IMR-90 (cell line): ENCODE measurements at regions not wholly inside any gene's neighbourhood (a gene's known extent, or its start where the extent isn't known, plus 50 kb on each side); places are given as distances from the start of the nearest gene placed in this dataset.

Experiments used
- ATAC-seq: fragments of 200-7000 bp; cut with Tn5 transposase; 2 replicates; pipeline ENCODE4 v1.9.1; 2020; ENCODE audit warnings: low read depth, mild to moderate bottlenecking, moderate library complexity
- BruUV-seq: library from RNA; stranded (reverse); fragments of 400-500 nt; replicated peaks from 2 replicates; lab custom pipeline; 2021; lab: Mats Ljungman, UMichigan
- CTCF ChIA-PET: fragments of 300-600 bp; formaldehyde crosslinking; extraction: SDS; loops from one replicate; lab custom pipeline; 2021; ENCODE audit warnings: antibody characterized with exemption; lab: Yijun Ruan, JAX
- POLR2A ChIA-PET: fragments of 300-600 bp; sonication (Branson Sonifier 250); formaldehyde crosslinking; loops from one replicate; lab custom pipeline; 2022; ENCODE audit warnings: antibody characterized with exemption; ENCODE audit not compliant: unreplicated experiment; lab: Charles Lee
- DNase-seq: peaks from one replicate; pipeline ENCODE4 v3.0.0; 2013
- H2AFZ ChIP-seq: replicated peaks from 2 replicates; pipeline ENCODE3; 2013; ENCODE audit warnings: low read length, mild to moderate bottlenecking; ENCODE audit not compliant: poor library complexity
- H2AK5ac ChIP-seq: 2 replicates; pipeline ENCODE4 v1.6.1; 2013; ENCODE audit warnings: low read depth, low read length, inconsistent platforms
- H2AK9ac ChIP-seq: replicated peaks from 2 replicates; pipeline ENCODE3; 2013; ENCODE audit warnings: mild to moderate bottlenecking, low read depth, low read length, moderate library complexity; ENCODE audit not compliant: poor library complexity
- H2BK120ac ChIP-seq: 2 replicates; pipeline ENCODE4 v1.6.1; 2013; ENCODE audit warnings: low read depth, low read length, inconsistent platforms
- H2BK15ac ChIP-seq: 3 replicates; pipeline ENCODE4 v1.6.1; 2013; ENCODE audit warnings: low read depth, low read length, inconsistent platforms
- H2BK20ac ChIP-seq: 2 replicates; pipeline ENCODE4 v1.6.1; 2013; ENCODE audit warnings: low read depth, mild to moderate bottlenecking, inconsistent platforms, low read length, moderate library complexity
- H2BK5ac ChIP-seq: 2 replicates; pipeline ENCODE4 v1.6.1; 2013; ENCODE audit warnings: mild to moderate bottlenecking, low read depth, low read length, inconsistent platforms; ENCODE audit not compliant: poor library complexity, severe bottlenecking
- H3K14ac ChIP-seq: replicated peaks from 2 replicates; pipeline ENCODE4 v1.6.1; 2013; ENCODE audit warnings: low read depth, low read length, inconsistent platforms
- H3K18ac ChIP-seq: 2 replicates; pipeline ENCODE4 v1.6.1; 2013; ENCODE audit warnings: low read depth, low read length, control low read depth
- H3K23ac ChIP-seq: 2 replicates; pipeline ENCODE4 v1.6.1; 2013; ENCODE audit warnings: low read depth, low read length, inconsistent platforms
- H3K27ac ChIP-seq: 2 replicates; pipeline ENCODE4 v1.5.1; 2013; ENCODE audit warnings: mild to moderate bottlenecking, control low read depth, low read length; ENCODE audit not compliant: insufficient read depth
- H3K27me3 ChIP-seq: 2 replicates; pipeline ENCODE4 v1.6.1; 2013; ENCODE audit warnings: low read length; ENCODE audit not compliant: control insufficient read depth, insufficient read depth
- H3K36me3 ChIP-seq: 2 replicates; pipeline ENCODE4 v1.6.1; 2013; ENCODE audit warnings: low read length, mixed read lengths; ENCODE audit not compliant: control insufficient read depth, insufficient read depth
- H3K4ac ChIP-seq: 2 replicates; pipeline ENCODE4 v1.6.1; 2013; ENCODE audit warnings: low read depth, low read length, inconsistent platforms
- H3K4me1 ChIP-seq: 2 replicates; pipeline ENCODE4 v1.6.1; 2013; ENCODE audit warnings: low read length, mixed read lengths; ENCODE audit not compliant: control insufficient read depth, insufficient read depth
- H3K4me2 ChIP-seq: 2 replicates; pipeline ENCODE4 v1.6.1; 2013; ENCODE audit warnings: low read depth, mild to moderate bottlenecking, control low read depth, low read length, moderate library complexity
- H3K4me3 ChIP-seq: 2 replicates; pipeline ENCODE4 v1.5.1; 2013; ENCODE audit warnings: low read depth, mild to moderate bottlenecking, control low read depth, low read length, moderate library complexity; ENCODE audit not compliant: insufficient read depth
- H3K56ac ChIP-seq: 2 replicates; pipeline ENCODE4 v1.6.1; 2013; ENCODE audit warnings: low read length, inconsistent platforms; ENCODE audit not compliant: insufficient read depth; ENCODE audit errors: extremely low read depth
- H3K79me1 ChIP-seq, 2 experiments: 2 replicates each; pipeline ENCODE4 v1.6.1; 2013; ENCODE audit warnings: low read length in 2 of 2, inconsistent platforms in 1 of 2, low read depth in 1 of 2
- H3K9ac ChIP-seq: 2 replicates; pipeline ENCODE4 v1.6.1; 2013; ENCODE audit warnings: low read depth, low read length, control low read depth
- H3K9me1 ChIP-seq: 2 replicates; pipeline ENCODE4 v1.6.1; 2013; ENCODE audit warnings: low read length, inconsistent platforms; ENCODE audit not compliant: insufficient read depth
- H3K9me3 ChIP-seq: 2 replicates; pipeline ENCODE4 v1.6.1; 2013; ENCODE audit warnings: low read length; ENCODE audit not compliant: control insufficient read depth, insufficient read depth
- H4K20me1 ChIP-seq: 2 replicates; pipeline ENCODE4 v1.6.1; 2013; ENCODE audit warnings: low read length, inconsistent platforms; ENCODE audit not compliant: insufficient read depth
- H4K5ac ChIP-seq: 2 replicates; pipeline ENCODE4 v1.6.1; 2013; ENCODE audit warnings: mild to moderate bottlenecking, low read depth, low read length, control low read depth
- H4K8ac ChIP-seq, 2 experiments: 2 replicates each; pipeline ENCODE4 v1.6.1; 2013; ENCODE audit warnings: low read depth in 2 of 2, low read length in 2 of 2, control low read depth in 1 of 2, inconsistent platforms in 1 of 2
- H4K91ac ChIP-seq: 2 replicates; pipeline ENCODE4 v1.6.1; 2013; ENCODE audit warnings: low read depth, low read length, inconsistent platforms; ENCODE audit not compliant: insufficient read depth
- CEBPB ChIP-seq: IDR thresholded peaks from 2 replicates; pipeline ENCODE4 v1.6.1; 2012; ENCODE audit warnings: low read depth, low read length, improper control_type of control experiment
- CTCF ChIP-seq: conservative IDR thresholded peaks from 2 replicates; pipeline ENCODE4 v1.5.1; 2012; ENCODE audit warnings: mild to moderate bottlenecking, low read depth, low read length, improper control_type of control experiment
- ELK1 ChIP-seq: fragments of 150-350 bp; IDR thresholded peaks from 2 replicates; pipeline ENCODE4 v1.6.1; 2016; ENCODE audit warnings: low read depth, mild to moderate bottlenecking, low read length, moderate library complexity, borderline replicate concordance
- FOS ChIP-seq: fragments of 150-350 bp; IDR thresholded peaks from 2 replicates; pipeline ENCODE4 v1.6.1; 2016; ENCODE audit warnings: low read depth, low read length
- MAFK ChIP-seq: IDR thresholded peaks from 2 replicates; pipeline ENCODE4 v1.6.1; 2012; ENCODE audit warnings: low read depth, low read length, improper control_type of control experiment
- MAZ ChIP-seq: IDR thresholded peaks from 2 replicates; pipeline ENCODE4 v1.6.1; 2012; ENCODE audit warnings: low read depth, mild to moderate bottlenecking, low read length, improper control_type of control experiment, moderate library complexity, borderline replicate concordance
- MXI1 ChIP-seq: IDR thresholded peaks from 2 replicates; pipeline ENCODE4 v1.6.1; 2012; ENCODE audit warnings: low read depth, mild to moderate bottlenecking, low read length, moderate library complexity, borderline replicate concordance
- RAD21 ChIP-seq: IDR thresholded peaks from 2 replicates; pipeline ENCODE4 v1.6.1; 2012; ENCODE audit warnings: low read length, improper control_type of control experiment
- RCOR1 ChIP-seq: IDR thresholded peaks from 2 replicates; pipeline ENCODE4 v1.6.1; 2012; ENCODE audit warnings: mild to moderate bottlenecking, low read length, improper control_type of control experiment; ENCODE audit not compliant: insufficient replicate concordance
- RFX5 ChIP-seq: IDR thresholded peaks from 2 replicates; pipeline ENCODE4 v1.8.0; 2012; ENCODE audit warnings: low read depth, mild to moderate bottlenecking, low read length, moderate library complexity
- USF2 ChIP-seq: fragments of 150-350 bp; IDR thresholded peaks from 2 replicates; pipeline ENCODE4 v1.6.1; 2017; ENCODE audit warnings: mild to moderate bottlenecking, antibody characterized with exemption, low read length, low read depth
- WGBS, 2 experiments: methylation state at CpG; one replicate each; pipeline versions ENCODE4 v1.1.5 to v1.1.7; 2013; ENCODE audit warnings: missing lambda C conversion rate in 2 of 2; ENCODE audit not compliant: insufficient read length in 1 of 2; ENCODE audit errors: extremely low coverage in 2 of 2; 5-methylcytosine and 5-hydroxymethylcytosine counted together
- dilution Hi-C: fragments of 300-500 bp; cut with HindIII; formaldehyde crosslinking; loops from one replicate; pipeline ENCODE4 v1.14.3; 2018; ENCODE audit warnings: low sequenced_read_pairs; ENCODE audit not compliant: unreplicated experiment
- in situ Hi-C: fragments of 300-500 bp; cut with MboI; formaldehyde crosslinking; loops from 3 replicates; pipeline ENCODE4 v1.14.3; 2019; ENCODE audit warnings: low sequenced_read_pairs, inconsistent platforms, mixed read lengths
- intact Hi-C: fragments of 100-400 bp; cut with micrococcal nuclease; formaldehyde crosslinking; loops from 2 replicates; pipeline ENCODE4 v1.10.0; 2022

- no peak overlapping the region for H3K4me2 ChIP-seq
- no peak overlapping the region for H3K9ac ChIP-seq
- no peak overlapping the region for H2AK9ac ChIP-seq
- H3K4ac ChIP-seq, result no peak overlapping the region
- no CpG with 5 or more reads among the region's 9 CpGs for WGBS, 2 experiments
- POLR2A ChIA-PET, result no interaction called here
- H4K8ac ChIP-seq, result no peak overlapping the region
- CTCF ChIA-PET, result no interaction called here
- H3K23ac ChIP-seq, result no peak overlapping the region
- H3K9me3 ChIP-seq, result peaks cover 43% of the 10 kb centered on the region
- no peak overlapping the region for H2AFZ ChIP-seq
- intact Hi-C loops (no loop called here), dilution Hi-C loops (no loop called here), in situ Hi-C loops (loop anchor here (25.0 kb wide), 2 partner anchors 95 to 270 kb away; no protein-coding TSS in a partner anchor)
- ATAC-seq, result no peak
- H2BK5ac ChIP-seq, result no peak overlapping the region
- H2BK20ac ChIP-seq, result no peak overlapping the region
- H3K79me1 ChIP-seq, result no peaks in the 10 kb centered on the region
- no peak overlapping the region for H3K4me3 ChIP-seq
- no peaks in the 10 kb centered on the region for H4K20me1 ChIP-seq
- H4K5ac ChIP-seq, result no peak overlapping the region
- H2AK5ac ChIP-seq, result no peak overlapping the region
- no peak overlapping the region for H2BK120ac ChIP-seq
- no peaks in the 10 kb centered on the region for H3K4me1 ChIP-seq
- H3K18ac ChIP-seq, result no peak overlapping the region
- H2BK15ac ChIP-seq, result no peak overlapping the region
- no peak overlapping the region for H3K56ac ChIP-seq
- DNase-seq, result no peak
- no TSS peak for BruUV-seq
- H4K91ac ChIP-seq, result no peak overlapping the region
- TF ChIP-seq CTCF (no peak), MXI1 (no peak), RCOR1 (no peak), RFX5 (no peak), FOS (no peak), MAZ (no peak), CEBPB (no peak), USF2 (no peak), ELK1 (no peak), RAD21 (no peak), MAFK (no peak)
- no peak overlapping the region for H3K27ac ChIP-seq
- H3K14ac ChIP-seq, result no peak overlapping the region
- H3K9me1 ChIP-seq, result no peaks in the 10 kb centered on the region
- no peaks in the 10 kb centered on the region for H3K27me3 ChIP-seq
- H3K36me3 ChIP-seq, result no peaks in the 10 kb centered on the region
These were observed 62.6 kb upstream of the SDK2 start for GRCh38 chr17:73706858-73707257.
